ENCODE measurements at regions not wholly inside any gene's neighbourhood (a gene's known extent, or its start where the extent isn't known, plus 50 kb on each side); places are given as distances from the start of the nearest gene placed in this dataset.
"Not testable (repeated sequence)": the region's sequence is repeated elsewhere in the genome, so short reads cannot be mapped to it uniquely, and the experiment has no call there.

- not testable (repeated sequence) for TF ChIP-seq CTCF (IDR thresholded peaks at IDR 0.05 in 4 of 5, conservative IDR thresholded peaks at IDR 0.05 in 1 of 5); POLR2A (IDR thresholded peaks at IDR 0.05)
Observed at GRCh38 chr7:32816409-32816948, 75.1 kb downstream of the KBTBD2 start.

All from gastrocnemius medialis (tissue), 4 donors.